ENCODE measurements at regions not wholly inside any gene's neighbourhood (a gene's known extent, or its start where the extent isn't known, plus 50 kb on each side); places are given as distances from the start of the nearest gene placed in this dataset.

- TF ChIP-seq CTCF (conservative IDR thresholded peaks at IDR 0.05), result no peak
- no peak for TF ChIP-seq EZH2 (IDR thresholded peaks at IDR 0.05; ENCODE audit: low read depth)
Observed at GRCh38 chrX:109862433-109862832, 129.4 kb upstream of the ACSL4 start.
